Thyroid gland (tissue), 4 donors: ENCODE measurements at regions not wholly inside any gene's neighbourhood (a gene's known extent, or its start where the extent isn't known, plus 50 kb on each side); places are given as distances from the start of the nearest gene placed in this dataset.

Source experiments
- POLR2A ChIP-seq, 2 donors: fragments of 450-650 bp; IDR thresholded peaks; one replicate each; pipeline ENCODE4 v1.6.1; 2017; ENCODE audit warnings: antibody characterized with exemption in 2 of 2, mild to moderate bottlenecking in 2 of 2, moderate library complexity in 1 of 2
- TF ChIP-seq, protein P1 (sequence below), 6 experiments: fragments of 200-600 bp in 3 of 6; fragments of 450-650 bp in 3 of 6; sonication (generic) in 3 of 6; IDR thresholded peaks; one replicate each; pipeline ENCODE4 v1.5.1; 2016 to 2019; ENCODE audit warnings: antibody characterized with exemption in 6 of 6, mild to moderate bottlenecking in 2 of 6, inconsistent platforms in 1 of 6, moderate library complexity in 1 of 6

DNA sequence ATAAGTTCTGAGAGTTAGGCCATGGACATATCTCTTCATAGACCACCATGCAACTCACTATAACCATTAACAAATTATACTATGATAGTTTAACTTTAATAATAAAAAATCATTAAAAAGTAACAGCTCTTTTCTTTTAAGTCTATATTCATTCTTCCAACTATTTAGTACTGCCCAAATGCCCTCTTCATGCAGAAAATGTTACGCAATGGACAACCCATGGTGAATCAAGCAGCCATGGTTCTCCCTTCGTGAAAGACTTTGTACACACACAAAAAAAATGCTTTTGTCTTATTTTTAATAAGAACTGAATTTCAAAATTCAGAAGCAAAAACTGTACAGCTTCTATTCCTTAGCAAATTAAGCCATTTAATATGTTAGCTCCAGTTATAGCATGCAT lies 401.1 kb downstream of the EFNA5 start:
- no peak for TF ChIP-seq POLR2A (IDR thresholded peaks at IDR 0.05)
- TF ChIP-seq, protein P1, sequence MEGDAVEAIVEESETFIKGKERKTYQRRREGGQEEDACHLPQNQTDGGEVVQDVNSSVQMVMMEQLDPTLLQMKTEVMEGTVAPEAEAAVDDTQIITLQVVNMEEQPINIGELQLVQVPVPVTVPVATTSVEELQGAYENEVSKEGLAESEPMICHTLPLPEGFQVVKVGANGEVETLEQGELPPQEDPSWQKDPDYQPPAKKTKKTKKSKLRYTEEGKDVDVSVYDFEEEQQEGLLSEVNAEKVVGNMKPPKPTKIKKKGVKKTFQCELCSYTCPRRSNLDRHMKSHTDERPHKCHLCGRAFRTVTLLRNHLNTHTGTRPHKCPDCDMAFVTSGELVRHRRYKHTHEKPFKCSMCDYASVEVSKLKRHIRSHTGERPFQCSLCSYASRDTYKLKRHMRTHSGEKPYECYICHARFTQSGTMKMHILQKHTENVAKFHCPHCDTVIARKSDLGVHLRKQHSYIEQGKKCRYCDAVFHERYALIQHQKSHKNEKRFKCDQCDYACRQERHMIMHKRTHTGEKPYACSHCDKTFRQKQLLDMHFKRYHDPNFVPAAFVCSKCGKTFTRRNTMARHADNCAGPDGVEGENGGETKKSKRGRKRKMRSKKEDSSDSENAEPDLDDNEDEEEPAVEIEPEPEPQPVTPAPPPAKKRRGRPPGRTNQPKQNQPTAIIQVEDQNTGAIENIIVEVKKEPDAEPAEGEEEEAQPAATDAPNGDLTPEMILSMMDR (IDR thresholded peaks at IDR 0.05): no peak
